Astrocyte (in vitro differentiated cells and primary cell): ENCODE measurements at regions not wholly inside any gene's neighbourhood (a gene's known extent, or its start where the extent isn't known, plus 50 kb on each side); places are given as distances from the start of the nearest gene placed in this dataset.

Experiments
- CTCF ChIP-seq: IDR thresholded peaks from 2 replicates; pipeline ENCODE4 v1.5.1; 2011; ENCODE audit warnings: low read depth, mild to moderate bottlenecking, inconsistent platforms, low read length, moderate library complexity; ENCODE audit not compliant: insufficient read depth
- EZH2 ChIP-seq: IDR thresholded peaks from 2 replicates; pipeline ENCODE4 v1.6.1; 2012; ENCODE audit warnings: mild to moderate bottlenecking, low read length, inconsistent platforms; ENCODE audit not compliant: insufficient read depth

DNA sequence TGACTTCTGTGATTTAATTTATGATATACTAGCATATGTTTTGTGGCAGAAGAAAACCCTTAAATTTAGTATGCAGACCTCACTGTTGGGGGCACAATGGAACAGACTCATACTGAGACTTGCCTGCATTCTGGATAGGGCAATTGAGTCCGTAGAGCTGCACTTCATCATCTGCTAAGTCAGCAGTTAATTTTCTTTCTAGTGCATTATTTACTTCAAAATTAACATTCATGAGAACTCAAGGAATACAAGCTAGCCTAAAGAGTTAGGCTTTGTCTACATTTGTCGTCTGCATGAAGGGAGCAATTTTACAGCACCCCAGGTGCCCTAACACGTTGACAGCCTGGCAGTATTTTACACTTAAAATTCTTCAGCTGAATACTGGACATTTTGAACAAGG, 345.5 kb downstream of the CHL1 start:
- TF ChIP-seq CTCF (no peak), EZH2 (no peak)
